Left lung (tissue), 4 donors: ENCODE measurements at regions not wholly inside any gene's neighbourhood (a gene's known extent, or its start where the extent isn't known, plus 50 kb on each side); places are given as distances from the start of the nearest gene placed in this dataset.

Experiments
- ATAC-seq: fragments of 200-7000 bp; cut with Tn5 transposase; one replicate; pipeline ENCODE4 v1.9.1; 2020; ENCODE audit warnings: moderate library complexity
- DNase-seq, 4 donors: peaks; one replicate each; pipeline ENCODE4 v3.0.0-alpha.2; 2013 to 2020
- H3K27ac ChIP-seq, 2 donors: fragments of 200-600 bp; sonication (generic) in 1 of 2; one replicate each; pipeline versions ENCODE4 v1.5.0 to v1.8.0; 2020 to 2021
- H3K27me3 ChIP-seq, 2 donors: fragments of 200-600 bp; sonication (generic) in 1 of 2; one replicate each; pipeline versions ENCODE4 v1.5.0 to v1.8.0; 2020 to 2021
- H3K36me3 ChIP-seq, 2 donors: fragments of 200-600 bp; sonication (generic) in 1 of 2; one replicate each; pipeline versions ENCODE4 v1.5.0 to v1.8.0; 2020 to 2021
- H3K4me1 ChIP-seq, 2 donors: fragments of 200-600 bp; one replicate each; pipeline ENCODE4 v1.8.0; 2021
- H3K4me3 ChIP-seq, 2 donors: fragments of 200-600 bp; sonication (generic) in 1 of 2; one replicate each; pipeline versions ENCODE4 v1.5.0 to v1.8.0; 2020 to 2021; ENCODE audit warnings: mild to moderate bottlenecking in 1 of 2
- H3K9me3 ChIP-seq, 2 donors: fragments of 200-600 bp; sonication (generic) in 1 of 2; one replicate each; pipeline versions ENCODE4 v1.5.0 to v1.8.0; 2020 to 2021
- intact Hi-C, 2 donors: fragments of 100-400 bp; cut with DNase I; formaldehyde crosslinking; loops; one replicate each; pipeline versions ENCODE4 v1.11.2 to v1.14.2; 2022
- TF ChIP-seq, protein P1 (sequence below), 2 donors: fragments of 200-600 bp; sonication (generic) in 1 of 2; IDR thresholded peaks; one replicate each; pipeline versions ENCODE4 v1.5.0 to v1.8.0; 2021; ENCODE audit warnings: antibody characterized with exemption in 2 of 2
- donor health status: DM: no; HTN: yes; CAD: no.
- donor health status: DM: no; HTN: no; CAD: no.

DNA sequence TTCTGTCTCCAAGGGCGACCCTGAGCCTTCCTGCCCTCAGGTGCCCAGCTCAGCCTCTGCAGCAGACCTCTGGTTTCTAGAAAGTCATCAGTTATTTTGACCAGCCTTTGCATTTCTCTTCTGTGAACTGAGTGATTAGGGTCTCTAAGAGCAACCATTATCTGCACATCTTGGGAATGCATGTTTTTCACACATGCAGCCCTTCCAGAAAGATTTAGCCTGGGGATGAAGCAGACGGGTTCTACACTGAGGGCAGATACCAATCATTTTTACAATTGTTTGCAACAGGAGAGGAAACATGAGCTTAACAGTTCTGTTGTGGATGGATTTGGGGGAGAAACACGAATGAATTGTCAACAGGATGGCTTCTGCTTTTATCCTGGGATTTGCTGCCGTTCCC, 90.1 kb upstream of the PITX1 start:
- Histone ChIP-seq H3K4me1 (no peaks in the 10 kb centered on the region), H3K36me3 (no peaks in the 10 kb centered on the region), H3K9me3 (no peaks in the 10 kb centered on the region), H3K4me3 (no peak overlapping the region), H3K27ac (no peak overlapping the region), H3K27me3 (peaks cover 0 to 24% of the 10 kb centered on the region in 2 donors)
- intact Hi-C loops, result no loop called here
- TF ChIP-seq, protein P1, sequence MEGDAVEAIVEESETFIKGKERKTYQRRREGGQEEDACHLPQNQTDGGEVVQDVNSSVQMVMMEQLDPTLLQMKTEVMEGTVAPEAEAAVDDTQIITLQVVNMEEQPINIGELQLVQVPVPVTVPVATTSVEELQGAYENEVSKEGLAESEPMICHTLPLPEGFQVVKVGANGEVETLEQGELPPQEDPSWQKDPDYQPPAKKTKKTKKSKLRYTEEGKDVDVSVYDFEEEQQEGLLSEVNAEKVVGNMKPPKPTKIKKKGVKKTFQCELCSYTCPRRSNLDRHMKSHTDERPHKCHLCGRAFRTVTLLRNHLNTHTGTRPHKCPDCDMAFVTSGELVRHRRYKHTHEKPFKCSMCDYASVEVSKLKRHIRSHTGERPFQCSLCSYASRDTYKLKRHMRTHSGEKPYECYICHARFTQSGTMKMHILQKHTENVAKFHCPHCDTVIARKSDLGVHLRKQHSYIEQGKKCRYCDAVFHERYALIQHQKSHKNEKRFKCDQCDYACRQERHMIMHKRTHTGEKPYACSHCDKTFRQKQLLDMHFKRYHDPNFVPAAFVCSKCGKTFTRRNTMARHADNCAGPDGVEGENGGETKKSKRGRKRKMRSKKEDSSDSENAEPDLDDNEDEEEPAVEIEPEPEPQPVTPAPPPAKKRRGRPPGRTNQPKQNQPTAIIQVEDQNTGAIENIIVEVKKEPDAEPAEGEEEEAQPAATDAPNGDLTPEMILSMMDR (IDR thresholded peaks at IDR 0.05), result no peak
- no peak for DNase-seq
- no peak for ATAC-seq

DNA sequence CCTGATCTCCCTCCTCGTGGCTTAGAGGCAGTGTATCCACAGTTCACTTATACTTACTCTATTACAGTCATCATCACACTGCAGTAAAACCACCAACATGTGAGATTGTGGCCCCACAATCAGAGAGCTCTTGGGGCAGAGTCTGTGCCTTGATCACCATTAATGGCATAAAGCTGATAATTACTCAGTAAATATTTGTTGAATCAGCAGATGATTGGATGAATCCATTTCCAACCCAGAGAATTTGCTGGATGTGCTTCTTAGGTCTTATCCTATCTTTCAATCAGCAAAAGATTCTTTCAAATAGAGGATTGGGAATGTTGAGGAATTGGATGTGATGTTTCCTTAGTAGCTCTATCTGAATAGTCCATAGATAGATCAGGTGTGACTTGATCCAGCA, 88.8 kb upstream of the PITX1 start:
- Histone ChIP-seq H3K4me3 (no peak overlapping the region), H3K27ac (no peak overlapping the region), H3K9me3 (no peaks in the 10 kb centered on the region), H3K36me3 (no peaks in the 10 kb centered on the region), H3K27me3 (peaks cover 0 to 24% of the 10 kb centered on the region in 2 donors), H3K4me1 (no peaks in the 10 kb centered on the region)
- intact Hi-C loops, result no loop called here
- ATAC-seq (no peak), DNase-seq (no peak)
- TF ChIP-seq, protein P1 (IDR thresholded peaks at IDR 0.05), result no peak

DNA sequence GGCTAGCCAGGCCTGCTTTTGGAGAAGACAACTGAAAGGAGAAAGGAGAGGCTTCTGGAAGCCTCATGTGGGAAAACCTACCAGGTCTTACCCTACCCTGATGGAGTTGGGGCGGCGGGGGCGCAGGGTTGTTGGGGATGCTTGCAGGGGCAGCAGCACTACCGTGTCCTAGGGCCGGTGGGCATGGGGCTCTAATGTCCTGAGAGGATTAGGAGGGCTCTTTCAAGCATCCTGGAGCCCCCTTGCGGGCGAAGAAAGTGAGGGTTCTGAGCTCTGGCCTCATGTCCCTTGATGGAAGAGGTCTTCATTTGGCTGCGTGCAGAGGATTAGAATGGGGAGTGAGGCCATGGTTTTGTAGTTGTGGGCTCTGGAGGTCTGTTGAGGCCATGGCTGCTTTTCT, 86.9 kb upstream of the PITX1 start:
- Histone ChIP-seq H3K36me3 (no peaks in the 10 kb centered on the region), H3K27me3 (peaks cover 0 to 14% of the 10 kb centered on the region in 2 donors), H3K9me3 (no peaks in the 10 kb centered on the region), H3K4me1 (no peaks in the 10 kb centered on the region), H3K4me3 (no peak overlapping the region), H3K27ac (no peak overlapping the region)
- intact Hi-C loops, result no loop called here
- DNase-seq (no peak), ATAC-seq (no peak)
- TF ChIP-seq, protein P1 (IDR thresholded peaks at IDR 0.05), result no peak

DNA sequence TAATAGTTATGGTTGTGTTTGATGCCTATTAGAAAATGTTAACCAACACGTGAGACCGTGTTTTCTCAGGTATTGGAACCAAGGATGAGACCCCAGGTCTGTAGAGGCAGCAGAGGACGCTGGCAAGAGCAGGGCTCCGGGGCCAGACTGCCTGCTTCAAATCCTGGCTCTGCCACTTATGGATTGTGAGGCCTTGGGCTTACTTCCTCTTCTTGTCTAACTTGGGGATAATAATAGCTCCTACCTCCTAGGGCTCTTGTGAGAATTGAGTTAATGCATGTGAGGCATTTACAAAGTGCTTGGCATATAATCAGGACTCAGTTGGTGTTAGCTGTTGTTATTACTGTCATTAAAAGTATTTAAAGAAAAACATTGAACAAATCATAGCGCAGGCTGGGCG, 85.5 kb upstream of the PITX1 start:
- intact Hi-C loops, result no loop called here

DNA sequence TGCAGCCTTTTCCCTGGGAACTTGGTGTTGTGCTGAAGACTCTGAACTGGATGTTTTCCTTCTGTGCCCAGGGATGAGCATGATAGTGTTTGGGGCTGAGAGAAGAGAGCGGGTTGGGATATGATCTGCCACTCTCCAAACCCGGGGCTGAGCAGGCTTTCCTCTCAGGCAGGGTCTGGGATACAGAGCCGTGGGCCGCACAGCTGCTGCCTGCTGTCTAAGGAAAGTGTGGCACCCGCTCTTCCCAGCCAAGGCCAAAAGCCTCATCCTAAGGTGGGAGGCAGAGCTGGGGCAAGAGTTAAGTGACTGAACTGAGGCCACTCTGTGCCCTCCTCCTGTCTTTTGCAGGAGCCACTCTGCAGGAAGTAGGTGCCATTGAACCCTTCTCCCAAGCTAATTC, 83.6 kb upstream of the PITX1 start:
- no peaks in the 10 kb centered on the region for H3K27me3 ChIP-seq
- H3K4me1 ChIP-seq, result no peaks in the 10 kb centered on the region
- H3K9me3 ChIP-seq, result no peaks in the 10 kb centered on the region
- H3K4me3 ChIP-seq, result no peak overlapping the region
- no peak overlapping the region for H3K27ac ChIP-seq
- DNase-seq (no peak), ATAC-seq (no peak)
- no peaks in the 10 kb centered on the region for H3K36me3 ChIP-seq
- TF ChIP-seq, protein P1 (IDR thresholded peaks at IDR 0.05), result no peak
- intact Hi-C loops, result no loop called here

More for the DNA sequence above, 85.5 kb upstream of the PITX1 start:
- Histone ChIP-seq H3K36me3 (no peaks in the 10 kb centered on the region), H3K4me1 (no peaks in the 10 kb centered on the region), H3K27ac (no peak overlapping the region), H3K9me3 (no peaks in the 10 kb centered on the region), H3K27me3 (peaks cover 0 to 11% of the 10 kb centered on the region in 2 donors), H3K4me3 (no peak overlapping the region)
- DNase-seq (no peak), ATAC-seq (no peak)
- TF ChIP-seq, protein P1 (IDR thresholded peaks at IDR 0.05), result no peak
